Activated CD4-positive, CD25-positive, alpha-beta regulatory T cell treated with anti-CD3 and anti-CD28 coated beads, Interleukin-2, amount 50 U/mL, for 72 hours (primary cell): ENCODE measurements at regions not wholly inside any gene's neighbourhood (a gene's known extent, or its start where the extent isn't known, plus 50 kb on each side); places are given as distances from the start of the nearest gene placed in this dataset.
"Not testable (repeated sequence)": the region's sequence is repeated elsewhere in the genome, so short reads cannot be mapped to it uniquely, and the experiment has no call there.

Experiments
- DNase-seq: peaks from one replicate; pipeline ENCODE4 v3.0.0; 2021

GRCh38 chr14:89697281-89698060, 257.1 kb downstream of the EFCAB11 start:
- DNase-seq, result no peak

GRCh38 chr14:89695846-89696245, 258.7 kb downstream of the EFCAB11 start:
- DNase-seq, result no peak

GRCh38 chr14:89690139-89690538, 264.4 kb downstream of the EFCAB11 start:
- DNase-seq, result no peak

GRCh38 chr14:89689711-89690110, 264.8 kb downstream of the EFCAB11 start:
- not testable (repeated sequence) for DNase-seq

- DNase-seq, result no peak
Observed at GRCh38 chr14:89688507-89689211, 265.9 kb downstream of the EFCAB11 start.

- DNase-seq, result not testable (repeated sequence)
Observed at GRCh38 chr14:89687129-89687528, 267.4 kb downstream of the EFCAB11 start.

GRCh38 chr14:89684139-89684538, 267.1 kb upstream of the FOXN3 start:
- DNase-seq, result no peak

GRCh38 chr14:89681086-89682018, 264.3 kb upstream of the FOXN3 start:
- DNase-seq, result peak; percentile 41

- no peak for DNase-seq
Observed at GRCh38 chr14:89680156-89680555, 263.1 kb upstream of the FOXN3 start.

- DNase-seq, result no peak
Observed at GRCh38 chr14:89678768-89679167, 261.7 kb upstream of the FOXN3 start.

GRCh38 chr14:89675590-89675989, 258.6 kb upstream of the FOXN3 start:
- no peak for DNase-seq

GRCh38 chr14:89674936-89675335, 257.9 kb upstream of the FOXN3 start:
- no peak for DNase-seq

- no peak for DNase-seq
Observed at GRCh38 chr14:89674240-89674639, 257.2 kb upstream of the FOXN3 start.

- DNase-seq, result no peak
Observed at GRCh38 chr14:89673512-89674225, 256.6 kb upstream of the FOXN3 start.

GRCh38 chr14:89672636-89673511, 255.8 kb upstream of the FOXN3 start:
- DNase-seq, result no peak

GRCh38 chr14:89669193-89669592, 252.2 kb upstream of the FOXN3 start:
- no peak for DNase-seq

- no peak for DNase-seq
Observed at GRCh38 chr14:89667983-89668382, 250.9 kb upstream of the FOXN3 start.

GRCh38 chr14:89665300-89666081, 248.5 kb upstream of the FOXN3 start:
- not testable (repeated sequence) for DNase-seq

- no peak for DNase-seq
Observed at GRCh38 chr14:89661392-89661791, 244.4 kb upstream of the FOXN3 start.

GRCh38 chr14:89660625-89661233, 243.7 kb upstream of the FOXN3 start:
- not testable (repeated sequence) for DNase-seq
